SK-N-SH (cell line): ENCODE measurements at regions not wholly inside any gene's neighbourhood (a gene's known extent, or its start where the extent isn't known, plus 50 kb on each side); places are given as distances from the start of the nearest gene placed in this dataset.
A peak's percentile ranks its signal among the peaks of the same experiment; 100 is the strongest.

Experiments used
- CTCF ChIP-seq: fragments of 200-600 bp; sonication (generic); IDR thresholded peaks from 2 replicates; pipeline ENCODE4 v1.6.1; 2017; ENCODE audit warnings: antibody characterized with exemption, mild to moderate bottlenecking, moderate library complexity
- EP300 ChIP-seq, 2 experiments: IDR thresholded peaks; 2 replicates each; pipeline versions ENCODE4 v1.4.0 to v1.6.1; 2012; ENCODE audit warnings: borderline replicate concordance in 1 of 2, low read depth in 1 of 2, low read length in 1 of 2
- GABPA ChIP-seq: IDR thresholded peaks from 2 replicates; pipeline ENCODE4 v1.4.0; 2012; ENCODE audit warnings: low read depth, mild to moderate bottlenecking
- GATA2 ChIP-seq: sonication (generic); formaldehyde crosslinking; IDR thresholded peaks from 2 replicates; pipeline ENCODE4 v1.5.0; 2020; ENCODE audit warnings: mild to moderate bottlenecking, missing genetic modification reagents
- IRF3 ChIP-seq: fragments of 150-350 bp; IDR thresholded peaks from 2 replicates; pipeline ENCODE4 v1.6.1; 2016; ENCODE audit warnings: mild to moderate bottlenecking, low read depth, low read length
- JUND ChIP-seq: IDR thresholded peaks from 2 replicates; pipeline ENCODE4 v1.4.0; 2012
- RAD21 ChIP-seq: IDR thresholded peaks from 2 replicates; pipeline ENCODE4 v1.6.1; 2012; ENCODE audit warnings: mild to moderate bottlenecking, low read length
- RCOR1 ChIP-seq: fragments of 150-350 bp; IDR thresholded peaks from 2 replicates; pipeline ENCODE4 v1.6.1; 2017; ENCODE audit warnings: antibody characterized with exemption, low read length
- REST ChIP-seq: IDR thresholded peaks from 2 replicates; pipeline ENCODE4 v1.6.1; 2012; ENCODE audit warnings: mild to moderate bottlenecking, low read depth, low read length, moderate library complexity
- RFX5 ChIP-seq: IDR thresholded peaks from 2 replicates; pipeline ENCODE4 v1.6.1; 2012; ENCODE audit warnings: mild to moderate bottlenecking, improper control_type of control experiment, low read length
- SMC3 ChIP-seq: IDR thresholded peaks from 2 replicates; pipeline ENCODE4 v1.6.1; 2012; ENCODE audit warnings: low read depth, low read length, improper control_type of control experiment
- TAF1 ChIP-seq: IDR thresholded peaks from 2 replicates; pipeline ENCODE4 v1.6.1; 2012; ENCODE audit warnings: low read depth, mild to moderate bottlenecking, low read length, moderate library complexity, borderline replicate concordance
- TEAD4 ChIP-seq: IDR thresholded peaks from 2 replicates; pipeline ENCODE4 v1.4.0; 2012; ENCODE audit warnings: mild to moderate bottlenecking, borderline replicate concordance; ENCODE audit not compliant: insufficient read depth
- USF1 ChIP-seq: IDR thresholded peaks from 2 replicates; pipeline ENCODE4 v1.4.0; 2012; ENCODE audit warnings: low read depth, borderline replicate concordance

- no peak for TF ChIP-seq REST
- no peak for TF ChIP-seq CTCF
- no peak for TF ChIP-seq GABPA
- TF ChIP-seq SMC3, result no peak
- TF ChIP-seq IRF3, result no peak
- TF ChIP-seq RAD21, result peak; percentile 10; the same call in 1 of the 2 replicates
- TF ChIP-seq TEAD4, result no peak
- no peak for TF ChIP-seq RFX5
- TF ChIP-seq RCOR1, result no peak
- no peak for TF ChIP-seq TAF1
- TF ChIP-seq GATA2 (CRISPR knock-in tag), result peak; percentile 57
- peak in 1 of 2 experiments; percentile 70; a peak in 2 of 4 replicates for TF ChIP-seq EP300 (IDR thresholded peaks at IDR 0.05; ENCODE audit: borderline replicate concordance in 1 of 2, low read depth in 1 of 2, low read length in 1 of 2)
- TF ChIP-seq JUND, result no peak
- no peak for TF ChIP-seq USF1
These were observed 1882.6 kb downstream of the PCDH9 start for GRCh38 chr13:65347420-65348030.
